ENCODE measurements at regions not wholly inside any gene's neighbourhood (a gene's known extent, or its start where the extent isn't known, plus 50 kb on each side); places are given as distances from the start of the nearest gene placed in this dataset.

- TF ChIP-seq CTCF (IDR thresholded peaks at IDR 0.05) (no peak), POLR2A (IDR thresholded peaks at IDR 0.05) (no peak)
Observed at GRCh38 chr15:52844823-52845222, 54.7 kb upstream of the ONECUT1 start.
